ENCODE measurements at regions not wholly inside any gene's neighbourhood (a gene's known extent, or its start where the extent isn't known, plus 50 kb on each side); places are given as distances from the start of the nearest gene placed in this dataset.

DNA sequence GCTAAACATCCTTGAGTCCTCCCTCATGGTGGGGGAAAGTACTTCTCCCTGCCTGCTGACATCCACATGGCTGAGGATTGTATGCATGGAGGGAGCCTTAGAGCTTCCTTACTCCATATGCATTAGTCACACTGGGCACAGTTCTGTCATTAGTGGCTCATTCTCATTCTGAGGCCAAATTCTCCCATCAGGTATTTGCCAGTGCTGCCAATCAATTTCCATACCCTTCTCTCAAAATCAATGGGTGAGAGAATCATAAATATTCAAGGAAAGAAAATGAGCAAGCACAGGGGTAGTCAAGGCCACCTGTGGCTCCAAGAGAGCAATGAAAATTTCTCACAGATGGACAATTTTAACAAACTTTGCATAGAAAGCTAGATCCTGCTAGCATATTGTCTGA, 422.6 kb upstream of the SETBP1 start:
- Histone ChIP-seq H3K9ac (ENCODE audit: low read length in 3 of 3) (no peak overlapping the region), H3K4me3 (ENCODE audit: low read length in 3 of 3) (no peak overlapping the region), H3K4me1 (ENCODE audit: control insufficient read depth in 2 of 3, insufficient read depth in 2 of 3, low read depth in 1 of 3, low read length in 3 of 3) (no peaks in the 10 kb centered on the region), H3K36me3 (ENCODE audit: control insufficient read depth in 2 of 3, insufficient read depth in 3 of 3, low read length in 3 of 3) (no peaks in the 10 kb centered on the region), H3K27me3 (ENCODE audit: control insufficient read depth, insufficient read depth, low read length) (no peaks in the 10 kb centered on the region), H3K27ac (ENCODE audit: low read depth in 2 of 2, low read length in 2 of 2) (no peak overlapping the region), H3K9me3 (ENCODE audit: control insufficient read depth in 2 of 3, insufficient read depth in 1 of 3, low read length in 3 of 3) (no peaks in the 10 kb centered on the region)
- FAIRE-seq (no peak), DNase-seq (no peak)
- intact Hi-C loops (cut with DNase I) = no loop called here
- TF ChIP-seq, protein P1, sequence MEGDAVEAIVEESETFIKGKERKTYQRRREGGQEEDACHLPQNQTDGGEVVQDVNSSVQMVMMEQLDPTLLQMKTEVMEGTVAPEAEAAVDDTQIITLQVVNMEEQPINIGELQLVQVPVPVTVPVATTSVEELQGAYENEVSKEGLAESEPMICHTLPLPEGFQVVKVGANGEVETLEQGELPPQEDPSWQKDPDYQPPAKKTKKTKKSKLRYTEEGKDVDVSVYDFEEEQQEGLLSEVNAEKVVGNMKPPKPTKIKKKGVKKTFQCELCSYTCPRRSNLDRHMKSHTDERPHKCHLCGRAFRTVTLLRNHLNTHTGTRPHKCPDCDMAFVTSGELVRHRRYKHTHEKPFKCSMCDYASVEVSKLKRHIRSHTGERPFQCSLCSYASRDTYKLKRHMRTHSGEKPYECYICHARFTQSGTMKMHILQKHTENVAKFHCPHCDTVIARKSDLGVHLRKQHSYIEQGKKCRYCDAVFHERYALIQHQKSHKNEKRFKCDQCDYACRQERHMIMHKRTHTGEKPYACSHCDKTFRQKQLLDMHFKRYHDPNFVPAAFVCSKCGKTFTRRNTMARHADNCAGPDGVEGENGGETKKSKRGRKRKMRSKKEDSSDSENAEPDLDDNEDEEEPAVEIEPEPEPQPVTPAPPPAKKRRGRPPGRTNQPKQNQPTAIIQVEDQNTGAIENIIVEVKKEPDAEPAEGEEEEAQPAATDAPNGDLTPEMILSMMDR (IDR thresholded peaks at IDR 0.05; ENCODE audit: borderline replicate concordance, extremely low read depth, insufficient read depth) = no peak

DNA sequence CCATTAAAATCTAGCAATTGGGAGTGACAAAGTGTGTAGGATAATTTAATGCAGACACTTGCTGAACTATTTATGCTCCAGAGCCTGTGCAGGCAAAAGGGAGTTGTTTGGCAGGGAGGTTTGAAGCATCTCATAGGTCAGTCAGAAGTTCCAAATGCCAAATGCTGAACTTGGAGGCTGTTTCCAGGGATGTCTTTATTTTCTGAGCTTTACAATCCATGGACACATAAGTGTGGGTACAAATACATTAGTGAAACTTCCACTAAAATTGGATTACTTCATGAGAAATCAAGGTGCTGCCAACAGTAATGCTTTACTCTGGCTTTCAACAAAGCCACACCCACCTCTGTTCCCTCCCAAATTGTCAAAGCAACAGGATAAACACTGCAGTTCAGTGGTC, 422.1 kb upstream of the SETBP1 start:
- FAIRE-seq (no peak), DNase-seq (no peak)
- intact Hi-C loops (cut with DNase I) = no loop called here
- H3K4me1 ChIP-seq (ENCODE audit: control insufficient read depth in 2 of 3, insufficient read depth in 2 of 3, low read depth in 1 of 3, low read length in 3 of 3) = no peaks in the 10 kb centered on the region
- H3K36me3 ChIP-seq (ENCODE audit: control insufficient read depth in 2 of 3, insufficient read depth in 3 of 3, low read length in 3 of 3) = no peaks in the 10 kb centered on the region
- no peak overlapping the region for H3K9ac ChIP-seq (ENCODE audit: low read length in 3 of 3)
- TF ChIP-seq, protein P1 (IDR thresholded peaks at IDR 0.05; ENCODE audit: borderline replicate concordance, extremely low read depth, insufficient read depth) = no peak
- no peak overlapping the region for H3K4me3 ChIP-seq (ENCODE audit: low read length in 3 of 3)
- no peaks in the 10 kb centered on the region for H3K9me3 ChIP-seq (ENCODE audit: control insufficient read depth in 2 of 3, insufficient read depth in 1 of 3, low read length in 3 of 3)
- no peak overlapping the region for H3K27ac ChIP-seq (ENCODE audit: low read depth in 2 of 2, low read length in 2 of 2)
- H3K27me3 ChIP-seq (ENCODE audit: control insufficient read depth, insufficient read depth, low read length) = no peaks in the 10 kb centered on the region

DNA sequence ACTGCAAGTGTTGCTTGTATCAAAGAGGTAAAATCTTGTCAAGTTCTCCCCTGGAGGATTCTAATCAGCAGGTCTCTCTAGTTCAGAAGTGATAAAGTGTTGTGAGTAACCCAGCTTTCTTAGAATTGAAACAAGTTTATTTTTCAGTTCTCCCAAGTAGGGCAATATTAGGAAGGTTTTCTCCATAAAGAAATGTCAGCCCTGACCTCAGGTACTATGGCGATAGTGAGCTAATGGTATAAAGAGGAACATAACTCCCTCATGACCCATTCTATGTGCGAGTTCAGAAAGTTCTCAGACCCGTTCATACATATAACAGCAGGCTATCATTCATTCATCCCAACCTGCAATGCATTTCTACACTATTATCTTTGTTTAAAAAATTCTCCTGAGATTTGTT, 421.1 kb upstream of the SETBP1 start:
- no peak overlapping the region for H3K9ac ChIP-seq (ENCODE audit: low read length in 3 of 3)
- no peaks in the 10 kb centered on the region for H3K27me3 ChIP-seq (ENCODE audit: control insufficient read depth, insufficient read depth, low read length)
- no peaks in the 10 kb centered on the region for H3K36me3 ChIP-seq (ENCODE audit: control insufficient read depth in 2 of 3, insufficient read depth in 3 of 3, low read length in 3 of 3)
- no peak overlapping the region for H3K27ac ChIP-seq (ENCODE audit: low read depth in 2 of 2, low read length in 2 of 2)
- H3K4me1 ChIP-seq (ENCODE audit: control insufficient read depth in 2 of 3, insufficient read depth in 2 of 3, low read depth in 1 of 3, low read length in 3 of 3) = no peaks in the 10 kb centered on the region
- DNase-seq = no peak
- intact Hi-C loops (cut with DNase I) = no loop called here
- TF ChIP-seq, protein P1 (IDR thresholded peaks at IDR 0.05; ENCODE audit: borderline replicate concordance, extremely low read depth, insufficient read depth) = no peak
- no peak for FAIRE-seq
- H3K9me3 ChIP-seq (ENCODE audit: control insufficient read depth in 2 of 3, insufficient read depth in 1 of 3, low read length in 3 of 3) = no peaks in the 10 kb centered on the region
- H3K4me3 ChIP-seq (ENCODE audit: low read length in 3 of 3) = no peak overlapping the region

DNA sequence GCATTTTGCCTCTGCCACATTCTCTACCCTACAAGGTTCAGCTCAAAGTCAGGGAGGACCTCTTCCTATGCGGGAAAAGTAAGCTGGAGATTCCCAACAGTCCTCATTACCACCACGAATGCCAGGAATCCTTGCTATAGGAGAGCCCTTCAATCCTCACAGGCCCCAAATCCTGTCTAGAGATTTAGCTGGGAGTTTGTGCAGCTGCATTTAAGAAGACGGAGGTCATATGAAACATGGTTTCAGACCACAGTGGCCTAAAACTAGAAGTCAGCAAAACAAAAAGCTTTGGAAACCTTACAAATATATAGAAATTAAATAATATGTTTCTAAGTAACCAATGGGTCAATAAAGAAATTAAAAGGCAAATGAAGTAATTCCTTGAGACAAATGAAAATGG, 415.3 kb upstream of the SETBP1 start:
- FAIRE-seq (no peak), DNase-seq (no peak)
- no peaks in the 10 kb centered on the region for H3K27me3 ChIP-seq (ENCODE audit: control insufficient read depth, insufficient read depth, low read length)
- H3K36me3 ChIP-seq (ENCODE audit: control insufficient read depth in 2 of 3, insufficient read depth in 3 of 3, low read length in 3 of 3) = no peaks in the 10 kb centered on the region
- H3K4me1 ChIP-seq (ENCODE audit: control insufficient read depth in 2 of 3, insufficient read depth in 2 of 3, low read depth in 1 of 3, low read length in 3 of 3) = no peaks in the 10 kb centered on the region
- no peak overlapping the region for H3K9ac ChIP-seq (ENCODE audit: low read length in 3 of 3)
- no peaks in the 10 kb centered on the region for H3K9me3 ChIP-seq (ENCODE audit: control insufficient read depth in 2 of 3, insufficient read depth in 1 of 3, low read length in 3 of 3)
- no peak overlapping the region for H3K4me3 ChIP-seq (ENCODE audit: low read length in 3 of 3)
- no peak overlapping the region for H3K27ac ChIP-seq (ENCODE audit: low read depth in 2 of 2, low read length in 2 of 2)
- intact Hi-C loops (cut with DNase I) = no loop called here
- TF ChIP-seq, protein P1 (IDR thresholded peaks at IDR 0.05; ENCODE audit: borderline replicate concordance, extremely low read depth, insufficient read depth) = no peak

Measured in kidney (tissue), 13 donors.